Gastroesophageal sphincter (tissue), 4 donors: ENCODE measurements at regions not wholly inside any gene's neighbourhood (a gene's known extent, or its start where the extent isn't known, plus 50 kb on each side); places are given as distances from the start of the nearest gene placed in this dataset.

Source experiments
- ATAC-seq: fragments of 150-250 bp; one replicate; pipeline ENCODE4 v1.9.1; 2016; ENCODE audit warnings: mild to moderate bottlenecking, moderate library complexity
- H3K27ac ChIP-seq, 4 donors: fragments of 200-600 bp; sonication (generic) in 3 of 4; 1 replicate in 3 of 4; 2 replicates in 1 of 4; pipeline ENCODE4 v1.5.1; 2016 to 2019
- H3K27me3 ChIP-seq: fragments of 200-600 bp; sonication (generic); one replicate; pipeline ENCODE4 v1.5.1; 2019
- H3K36me3 ChIP-seq, 2 donors: fragments of 200-600 bp; sonication (generic); one replicate each; pipeline ENCODE4 v1.5.1; 2019; ENCODE audit warnings: control low read depth in 1 of 2
- H3K4me1 ChIP-seq, 3 donors: fragments of 200-600 bp; sonication (generic); 1 replicate in 2 of 3; 2 replicates in 1 of 3; pipeline ENCODE4 v1.5.1; 2016 to 2019; ENCODE audit warnings: control low read depth in 2 of 3
- H3K4me3 ChIP-seq, 2 donors: fragments of 200-600 bp; sonication (generic); one replicate each; pipeline ENCODE4 v1.5.1; 2019; ENCODE audit warnings: mild to moderate bottlenecking in 1 of 2, moderate library complexity in 1 of 2
- H3K9me3 ChIP-seq, 3 donors: fragments of 200-600 bp; sonication (generic); one replicate each; pipeline ENCODE4 v1.5.1; 2017 to 2019; ENCODE audit warnings: control low read depth in 2 of 3
- EP300 ChIP-seq: sonication (generic); formaldehyde crosslinking; IDR thresholded peaks from one replicate; pipeline ENCODE4 v1.6.1; 2017; ENCODE audit warnings: antibody characterized with exemption, mild to moderate bottlenecking
- POLR2A ChIP-seq, 2 donors: fragments of 450-650 bp; IDR thresholded peaks; one replicate each; pipeline ENCODE4 v1.6.1; 2017; ENCODE audit warnings: antibody characterized with exemption in 2 of 2, mild to moderate bottlenecking in 2 of 2, moderate library complexity in 1 of 2
- POLR2AphosphoS5 ChIP-seq: sonication (generic); formaldehyde crosslinking; IDR thresholded peaks from one replicate; pipeline ENCODE4 v1.6.1; 2017; ENCODE audit warnings: antibody characterized with exemption
- WGBS, 2 donors: methylation state at CpG; one replicate each; pipeline ENCODE4 v1.1.5; 2018; ENCODE audit warnings: low coverage in 1 of 2; 5-methylcytosine and 5-hydroxymethylcytosine counted together
- TF ChIP-seq, protein P1 (sequence below), 4 experiments: fragments of 200-600 bp in 2 of 4; fragments of 450-650 bp in 2 of 4; sonication (generic) in 1 of 4; IDR thresholded peaks; one replicate each; pipeline ENCODE4 v1.5.1; 2017 to 2019; ENCODE audit warnings: antibody characterized with exemption in 4 of 4, mild to moderate bottlenecking in 2 of 4, moderate library complexity in 2 of 4

DNA sequence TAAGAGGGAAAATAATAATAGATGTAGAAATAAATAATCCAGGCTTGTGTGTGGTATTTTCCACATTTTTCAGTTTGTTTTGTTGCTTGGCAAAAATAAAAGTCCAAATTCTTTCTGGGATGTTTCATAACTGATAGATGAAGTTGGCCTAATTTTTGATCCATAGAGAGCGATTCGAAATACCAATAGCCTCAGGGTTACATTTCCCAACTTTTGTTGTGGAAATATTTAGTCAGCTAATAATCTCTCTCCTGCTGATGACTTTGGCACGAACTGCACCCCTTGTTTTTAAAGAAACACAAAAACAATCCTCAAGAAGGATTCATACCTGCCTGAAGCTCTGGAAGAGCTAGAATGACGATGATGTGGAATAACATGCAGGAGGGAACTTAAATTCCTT is 483.2 kb downstream of the ADRA2A start:
- Histone ChIP-seq H3K27ac (no peak overlapping the region), H3K4me3 (no peak overlapping the region), H3K4me1 (no peaks in the 10 kb centered on the region), H3K27me3 (no peaks in the 10 kb centered on the region), H3K9me3 (no peaks in the 10 kb centered on the region), H3K36me3 (no peaks in the 10 kb centered on the region)
- peak; percentile 13 for TF ChIP-seq POLR2AphosphoS5
- TF ChIP-seq, protein P1, sequence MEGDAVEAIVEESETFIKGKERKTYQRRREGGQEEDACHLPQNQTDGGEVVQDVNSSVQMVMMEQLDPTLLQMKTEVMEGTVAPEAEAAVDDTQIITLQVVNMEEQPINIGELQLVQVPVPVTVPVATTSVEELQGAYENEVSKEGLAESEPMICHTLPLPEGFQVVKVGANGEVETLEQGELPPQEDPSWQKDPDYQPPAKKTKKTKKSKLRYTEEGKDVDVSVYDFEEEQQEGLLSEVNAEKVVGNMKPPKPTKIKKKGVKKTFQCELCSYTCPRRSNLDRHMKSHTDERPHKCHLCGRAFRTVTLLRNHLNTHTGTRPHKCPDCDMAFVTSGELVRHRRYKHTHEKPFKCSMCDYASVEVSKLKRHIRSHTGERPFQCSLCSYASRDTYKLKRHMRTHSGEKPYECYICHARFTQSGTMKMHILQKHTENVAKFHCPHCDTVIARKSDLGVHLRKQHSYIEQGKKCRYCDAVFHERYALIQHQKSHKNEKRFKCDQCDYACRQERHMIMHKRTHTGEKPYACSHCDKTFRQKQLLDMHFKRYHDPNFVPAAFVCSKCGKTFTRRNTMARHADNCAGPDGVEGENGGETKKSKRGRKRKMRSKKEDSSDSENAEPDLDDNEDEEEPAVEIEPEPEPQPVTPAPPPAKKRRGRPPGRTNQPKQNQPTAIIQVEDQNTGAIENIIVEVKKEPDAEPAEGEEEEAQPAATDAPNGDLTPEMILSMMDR (IDR thresholded peaks at IDR 0.05): no peak
- WGBS, 2 donors: 42 to 61% methylated on average over 4 of the region's 4 CpGs
- no peak for ATAC-seq

- Histone ChIP-seq H3K4me1 (no peaks in the 10 kb centered on the region), H3K27ac (no peak overlapping the region), H3K27me3 (no peaks in the 10 kb centered on the region), H3K36me3 (no peaks in the 10 kb centered on the region), H3K9me3 (no peaks in the 10 kb centered on the region), H3K4me3 (no peak overlapping the region)
- TF ChIP-seq POLR2A (IDR thresholded peaks at IDR 0.05) (no peak), POLR2AphosphoS5 (no peak), EP300 (no peak)
- TF ChIP-seq, protein P1 (IDR thresholded peaks at IDR 0.05): no peak
- ATAC-seq: no peak
- WGBS, 2 donors: 14 to 36% methylated on average over 1 of the region's 1 CpG
These were observed 484.3 kb downstream of the ADRA2A start for GRCh38 chr10:111561124-111561523.

DNA sequence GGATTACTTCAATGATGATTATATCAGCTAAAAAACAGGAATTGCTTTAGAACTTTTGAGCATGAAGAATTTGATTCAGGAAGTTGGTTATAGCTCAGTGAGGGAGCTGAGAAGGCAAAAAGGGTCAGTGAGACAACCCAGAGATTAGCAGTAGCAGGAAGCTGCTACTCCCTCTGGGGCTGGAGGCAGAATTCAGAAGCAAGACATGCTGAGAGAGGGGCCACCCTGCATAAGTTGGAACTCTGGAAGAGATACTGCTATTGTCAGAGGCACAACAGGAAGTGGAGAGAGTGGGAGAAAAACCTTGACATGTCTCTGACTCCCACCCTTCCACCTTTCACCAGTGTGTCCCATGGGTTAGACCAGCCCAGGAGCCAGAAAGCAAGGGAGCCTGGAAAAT is 488.7 kb downstream of the ADRA2A start:
- TF ChIP-seq POLR2A (IDR thresholded peaks at IDR 0.05) (no peak), POLR2AphosphoS5 (no peak), EP300 (no peak)
- TF ChIP-seq, protein P1 (IDR thresholded peaks at IDR 0.05): no peak
- Histone ChIP-seq H3K4me1 (no peaks in the 10 kb centered on the region), H3K9me3 (no peaks in the 10 kb centered on the region), H3K27ac (no peak overlapping the region), H3K36me3 (no peaks in the 10 kb centered on the region), H3K4me3 (no peak overlapping the region), H3K27me3 (no peaks in the 10 kb centered on the region)
- ATAC-seq: no peak

DNA sequence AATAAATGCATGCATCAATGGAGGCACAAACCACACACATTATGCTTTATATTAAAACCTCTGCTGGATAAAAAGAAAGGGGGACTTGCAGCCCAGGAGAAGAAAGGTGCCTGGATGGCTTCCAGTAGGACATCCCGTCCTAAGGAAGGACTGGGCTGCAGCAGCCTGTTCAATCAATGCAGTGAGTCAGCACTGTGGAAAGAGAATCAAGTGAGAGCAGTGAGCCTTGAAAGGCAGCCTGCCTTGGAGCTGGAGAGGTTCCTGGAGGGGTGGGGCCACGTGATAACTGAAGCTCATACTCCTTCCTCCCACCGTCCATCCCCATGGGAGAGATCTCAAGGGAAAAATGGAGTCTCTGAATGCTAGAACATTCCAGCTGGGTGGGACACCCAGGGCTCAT is 501.2 kb downstream of the ADRA2A start:
- no peak for ATAC-seq
- no peak overlapping the region for H3K27ac ChIP-seq
- no peak for TF ChIP-seq EP300
- TF ChIP-seq POLR2A (IDR thresholded peaks at IDR 0.05): no peak
- TF ChIP-seq, protein P1 (IDR thresholded peaks at IDR 0.05): no peak
- no peak for TF ChIP-seq POLR2AphosphoS5
- H3K9me3 ChIP-seq: peaks cover 0 to 9% (median 0%) of the 10 kb centered on the region in 3 donors
- 15 to 21% methylated on average over 2 of the region's 3 CpGs for WGBS, 2 donors
- H3K4me1 ChIP-seq: no peaks in the 10 kb centered on the region
- H3K4me3 ChIP-seq: no peak overlapping the region
- H3K36me3 ChIP-seq: no peaks in the 10 kb centered on the region
- no peaks in the 10 kb centered on the region for H3K27me3 ChIP-seq

GRCh38 chr10:111579473-111579872 is 502.6 kb downstream of the ADRA2A start:
- H3K4me1 ChIP-seq: no peaks in the 10 kb centered on the region
- H3K9me3 ChIP-seq: no peaks in the 10 kb centered on the region
- no peak overlapping the region for H3K27ac ChIP-seq
- H3K27me3 ChIP-seq: no peaks in the 10 kb centered on the region
- WGBS, 2 donors: 40 to 78% methylated on average over 1 of the region's 1 CpG
- TF ChIP-seq POLR2AphosphoS5 (no peak), POLR2A (IDR thresholded peaks at IDR 0.05) (no peak), EP300 (no peak)
- TF ChIP-seq, protein P1 (IDR thresholded peaks at IDR 0.05): no peak
- no peak for ATAC-seq
- no peak overlapping the region for H3K4me3 ChIP-seq
- H3K36me3 ChIP-seq: no peaks in the 10 kb centered on the region
